Choroid plexus epithelial cell (primary cell): ENCODE measurements at regions not wholly inside any gene's neighbourhood (a gene's known extent, or its start where the extent isn't known, plus 50 kb on each side); places are given as distances from the start of the nearest gene placed in this dataset.
A peak's percentile ranks its signal among the peaks of the same experiment; 100 is the strongest.

ENCODE experiments used
- DNase-seq: peaks from one replicate; pipeline ENCODE4 v3.0.0-alpha.2; 2010; ENCODE audit warnings: low read depth
- H3K4me3 ChIP-seq: 2 replicates; pipeline ENCODE4 v1.5.1; 2011; ENCODE audit warnings: low read depth, mild to moderate bottlenecking, control low read depth, low read length, moderate library complexity
- TF ChIP-seq, protein P1 (sequence below): conservative IDR thresholded peaks from 2 replicates; pipeline ENCODE4 v1.5.1; 2011; ENCODE audit warnings: low read depth, mild to moderate bottlenecking, control low read depth, inconsistent platforms, low read length, moderate library complexity

DNA sequence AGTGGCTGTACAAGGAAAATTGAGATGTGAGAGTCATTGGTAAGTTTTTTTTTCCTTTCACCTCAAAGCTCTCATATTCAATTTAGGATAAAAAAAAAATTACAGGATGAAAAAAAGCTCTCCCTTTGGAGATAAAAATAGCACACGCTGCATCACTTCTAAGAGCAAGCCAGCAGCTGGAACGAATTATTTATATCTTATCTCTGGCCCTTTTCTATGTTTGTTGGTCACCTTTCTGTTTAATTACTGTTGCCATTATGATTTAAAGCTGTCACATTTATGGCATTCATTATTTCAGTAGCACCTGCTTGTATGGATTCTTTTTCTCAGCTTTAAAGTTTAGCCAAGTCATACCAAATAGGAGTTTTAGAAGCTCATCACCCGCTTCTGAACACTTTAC, 171.6 kb upstream of the PDZRN3 start:
- no peak for DNase-seq
- H3K4me3 ChIP-seq, result no peak overlapping the region
- TF ChIP-seq, protein P1, sequence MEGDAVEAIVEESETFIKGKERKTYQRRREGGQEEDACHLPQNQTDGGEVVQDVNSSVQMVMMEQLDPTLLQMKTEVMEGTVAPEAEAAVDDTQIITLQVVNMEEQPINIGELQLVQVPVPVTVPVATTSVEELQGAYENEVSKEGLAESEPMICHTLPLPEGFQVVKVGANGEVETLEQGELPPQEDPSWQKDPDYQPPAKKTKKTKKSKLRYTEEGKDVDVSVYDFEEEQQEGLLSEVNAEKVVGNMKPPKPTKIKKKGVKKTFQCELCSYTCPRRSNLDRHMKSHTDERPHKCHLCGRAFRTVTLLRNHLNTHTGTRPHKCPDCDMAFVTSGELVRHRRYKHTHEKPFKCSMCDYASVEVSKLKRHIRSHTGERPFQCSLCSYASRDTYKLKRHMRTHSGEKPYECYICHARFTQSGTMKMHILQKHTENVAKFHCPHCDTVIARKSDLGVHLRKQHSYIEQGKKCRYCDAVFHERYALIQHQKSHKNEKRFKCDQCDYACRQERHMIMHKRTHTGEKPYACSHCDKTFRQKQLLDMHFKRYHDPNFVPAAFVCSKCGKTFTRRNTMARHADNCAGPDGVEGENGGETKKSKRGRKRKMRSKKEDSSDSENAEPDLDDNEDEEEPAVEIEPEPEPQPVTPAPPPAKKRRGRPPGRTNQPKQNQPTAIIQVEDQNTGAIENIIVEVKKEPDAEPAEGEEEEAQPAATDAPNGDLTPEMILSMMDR, result no peak

DNA sequence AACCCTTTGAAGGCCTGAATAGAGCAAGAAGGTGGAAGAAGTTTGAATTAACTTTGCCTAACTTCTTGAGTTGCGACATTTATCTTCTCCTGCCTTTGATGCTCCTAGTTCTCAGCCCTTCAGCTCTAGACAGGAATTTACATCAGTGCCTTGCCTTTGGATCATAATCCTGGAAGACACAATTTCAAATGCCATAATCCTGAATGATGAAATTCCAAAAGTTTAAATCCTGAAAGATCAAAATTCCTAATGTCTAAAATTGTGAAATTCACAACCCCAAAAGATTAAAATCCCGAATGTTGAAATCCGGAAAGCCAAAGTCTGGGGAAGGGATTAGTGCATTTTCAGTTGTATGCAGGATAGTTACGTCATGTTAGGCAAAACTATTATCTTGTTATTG, 166.6 kb upstream of the PDZRN3 start:
- no peak overlapping the region for H3K4me3 ChIP-seq
- TF ChIP-seq, protein P1, result no peak
- DNase-seq, result no peak

DNA sequence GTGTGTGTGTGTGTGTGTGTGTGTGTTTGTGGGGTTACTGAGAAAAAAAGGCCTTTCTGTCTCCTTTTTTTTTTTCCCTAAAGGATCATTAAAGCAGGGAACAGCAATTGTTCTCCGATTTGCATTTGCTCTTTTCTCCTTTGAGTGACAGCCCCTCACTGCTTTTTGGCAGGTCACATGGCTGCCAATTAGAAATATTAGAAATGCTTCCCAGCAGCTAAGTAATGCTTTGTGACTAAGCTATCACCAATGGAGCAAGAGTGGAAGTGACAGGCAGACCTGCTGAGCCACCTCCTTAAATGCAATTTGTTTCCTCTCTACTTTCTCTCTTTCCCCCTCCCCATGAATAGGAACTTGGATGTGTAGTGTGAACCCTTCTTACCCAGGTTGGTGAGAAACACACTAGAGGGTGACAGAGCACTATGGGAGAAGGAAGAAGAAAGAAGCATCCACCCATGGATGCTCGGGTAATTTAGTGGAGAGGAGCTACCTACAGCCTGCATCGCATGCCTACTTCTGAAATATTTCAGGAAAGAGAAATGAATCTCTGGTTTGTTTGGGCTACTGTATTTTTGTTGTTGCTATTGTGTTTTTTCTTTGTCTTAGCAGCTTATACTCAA, 165.2 kb upstream of the PDZRN3 start:
- H3K4me3 ChIP-seq, result no peak overlapping the region
- no peak for DNase-seq
- TF ChIP-seq, protein P1, result no peak

DNA sequence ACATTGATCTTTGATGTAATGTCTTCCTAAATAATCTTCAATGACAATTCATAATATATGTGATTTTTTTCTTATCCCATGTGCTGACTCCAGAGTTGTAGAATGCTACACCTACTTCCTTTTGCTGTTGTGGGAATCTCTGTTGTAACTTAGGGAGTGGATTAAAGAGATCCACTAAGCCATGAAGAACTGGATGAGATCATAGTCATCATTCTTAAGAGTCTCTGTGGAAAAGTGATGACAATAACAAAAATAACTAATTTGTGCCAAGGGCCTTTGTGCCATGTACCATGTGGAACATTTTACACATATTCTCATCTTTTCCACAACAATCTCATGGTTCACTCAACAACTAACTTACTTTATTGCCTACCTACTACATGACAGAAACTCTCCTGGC, 162.9 kb upstream of the PDZRN3 start:
- no peak for DNase-seq
- H3K4me3 ChIP-seq, result no peak overlapping the region
- TF ChIP-seq, protein P1, result no peak

DNA sequence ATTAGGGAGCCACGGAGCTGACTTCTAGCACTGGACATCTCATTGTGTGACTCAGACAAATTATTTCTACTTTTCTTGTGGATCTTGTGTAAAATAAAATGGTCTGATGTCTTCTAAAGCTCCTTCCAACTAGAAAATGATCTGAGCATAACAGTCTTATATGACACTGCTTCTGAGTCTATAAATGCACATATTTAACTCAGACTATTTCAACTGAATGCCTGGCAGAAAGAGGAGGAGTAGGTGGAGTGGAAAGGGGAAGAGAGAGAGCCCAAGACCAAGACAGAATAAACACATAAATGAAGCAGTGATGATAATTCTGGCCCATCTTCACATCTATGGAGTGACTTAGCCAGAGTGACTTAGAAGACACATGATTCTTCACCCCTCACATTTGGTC, 162.3 kb upstream of the PDZRN3 start:
- DNase-seq, result no peak
- no peak overlapping the region for H3K4me3 ChIP-seq
- TF ChIP-seq, protein P1, result no peak

DNA sequence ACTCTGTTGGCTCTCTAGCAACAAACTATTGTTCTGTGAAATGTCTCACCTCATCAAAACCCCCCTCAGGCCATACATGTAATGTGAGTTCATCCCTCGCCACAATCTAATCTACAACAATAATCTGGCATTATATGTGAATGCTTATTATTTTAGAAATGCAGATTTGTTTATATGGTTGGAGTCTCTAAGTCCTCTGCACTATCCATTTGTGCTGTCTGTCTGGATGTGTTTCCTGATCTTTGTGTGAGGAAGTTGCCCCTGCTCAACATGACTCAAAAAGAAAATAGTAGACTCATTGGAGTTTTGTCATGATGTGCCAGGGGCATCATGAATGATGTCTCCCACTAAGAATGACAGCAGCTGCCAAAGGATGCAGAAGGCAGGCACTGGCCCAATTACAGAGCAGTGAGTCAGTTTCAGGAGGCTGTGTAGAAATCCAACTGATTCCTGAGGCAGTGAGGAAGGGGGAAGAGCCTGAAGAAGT, 161.6 kb upstream of the PDZRN3 start:
- DNase-seq, result peak; percentile 86
- no peak overlapping the region for H3K4me3 ChIP-seq
- TF ChIP-seq, protein P1, result no peak

DNA sequence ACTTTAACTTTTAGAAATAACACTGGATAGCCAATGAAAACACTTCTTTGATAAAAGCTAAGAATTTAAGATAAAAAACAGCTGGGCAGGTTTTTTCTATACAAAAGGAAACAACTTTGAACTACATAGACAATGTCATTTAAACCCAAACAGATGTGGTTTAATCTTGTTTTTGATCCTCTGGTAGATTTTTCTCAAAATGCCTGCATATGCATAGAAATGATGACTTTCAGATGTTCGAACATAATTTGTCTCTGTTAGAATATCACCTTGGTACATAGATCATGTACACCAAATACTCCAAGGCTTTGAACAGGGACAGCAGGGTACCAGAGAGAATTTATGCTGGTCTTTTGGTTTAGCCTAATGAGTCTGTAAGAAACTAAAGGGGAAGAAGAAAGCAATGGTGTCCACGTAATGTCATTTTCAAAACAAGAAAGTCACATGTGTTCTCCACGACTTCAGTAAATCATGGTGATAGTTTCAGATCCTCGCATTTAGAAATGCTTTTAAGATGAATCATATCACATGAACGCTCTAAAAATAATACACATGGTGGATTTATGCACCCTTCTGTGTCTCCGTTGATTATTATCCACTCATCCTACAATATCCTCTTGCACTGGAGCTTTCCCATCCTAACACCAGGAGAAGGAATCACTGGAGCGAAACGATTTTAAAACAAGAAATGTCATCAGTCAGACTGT, 160.1 kb upstream of the PDZRN3 start:
- peak; percentile 64 for DNase-seq

More for the DNA sequence above, 160.1 kb upstream of the PDZRN3 start:
- TF ChIP-seq, protein P1, result no peak
- no peak overlapping the region for H3K4me3 ChIP-seq
